Cerebellar cortex (tissue), 1 donor: ENCODE measurements at regions not wholly inside any gene's neighbourhood (a gene's known extent, or its start where the extent isn't known, plus 50 kb on each side); places are given as distances from the start of the nearest gene placed in this dataset.
"Not testable (repeated sequence)": the region's sequence is repeated elsewhere in the genome, so short reads cannot be mapped to it uniquely, and the experiment has no call there.

Source experiments
- DNase-seq: peaks from one replicate; pipeline ENCODE4 v3.0.0-alpha.2; 2015; ENCODE audit warnings: low spot score

DNA sequence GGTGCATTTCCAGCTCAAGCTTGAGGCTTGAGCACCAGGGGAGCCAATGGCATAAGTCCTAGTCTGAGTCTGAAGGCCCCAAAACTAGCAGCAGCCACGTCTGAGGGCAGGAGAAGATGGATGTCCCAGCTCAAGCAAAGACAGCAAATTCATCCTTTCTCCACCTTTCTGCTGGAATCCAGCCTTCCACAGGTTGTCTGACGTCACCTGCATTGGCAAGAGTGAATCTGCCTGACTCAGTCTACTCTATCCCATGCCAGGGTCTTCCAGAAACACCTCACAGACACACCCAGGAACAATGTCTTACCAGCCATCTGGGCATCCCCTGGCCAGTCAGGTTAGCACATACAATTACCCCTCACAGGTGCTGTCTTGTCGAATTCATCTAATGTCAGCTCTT, 76.2 kb upstream of the SOX11 start:
- no peak for DNase-seq

DNA sequence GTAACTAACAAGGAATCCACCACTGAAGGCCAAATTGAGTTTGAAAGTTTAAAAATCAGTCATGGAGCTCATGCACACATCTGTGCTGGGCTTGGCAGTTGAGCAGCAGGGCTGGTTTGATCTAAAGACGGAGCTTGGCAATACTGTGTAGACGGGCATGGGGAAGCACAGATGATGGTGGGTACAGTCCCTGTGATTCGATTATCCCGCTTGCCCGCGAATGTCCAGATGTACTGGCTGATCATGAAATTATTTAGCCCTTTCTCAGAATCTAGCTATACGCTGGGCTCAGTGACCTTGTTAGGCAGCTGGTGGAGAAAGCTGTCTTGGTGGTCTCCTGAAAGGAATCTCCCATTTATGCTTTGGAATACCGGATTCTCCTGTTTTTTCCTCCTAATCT, 74.8 kb upstream of the SOX11 start:
- no peak for DNase-seq

- no peak for DNase-seq
These were observed 74.4 kb upstream of the SOX11 start for GRCh38 chr2:5617796-5618195.

GRCh38 chr2:5618271-5618670, 73.9 kb upstream of the SOX11 start:
- DNase-seq, result no peak

GRCh38 chr2:5625556-5626065, 66.6 kb upstream of the SOX11 start:
- not testable (repeated sequence) for DNase-seq

- DNase-seq, result not testable (repeated sequence)
These were observed 63.7 kb upstream of the SOX11 start for GRCh38 chr2:5628484-5628883.

DNA sequence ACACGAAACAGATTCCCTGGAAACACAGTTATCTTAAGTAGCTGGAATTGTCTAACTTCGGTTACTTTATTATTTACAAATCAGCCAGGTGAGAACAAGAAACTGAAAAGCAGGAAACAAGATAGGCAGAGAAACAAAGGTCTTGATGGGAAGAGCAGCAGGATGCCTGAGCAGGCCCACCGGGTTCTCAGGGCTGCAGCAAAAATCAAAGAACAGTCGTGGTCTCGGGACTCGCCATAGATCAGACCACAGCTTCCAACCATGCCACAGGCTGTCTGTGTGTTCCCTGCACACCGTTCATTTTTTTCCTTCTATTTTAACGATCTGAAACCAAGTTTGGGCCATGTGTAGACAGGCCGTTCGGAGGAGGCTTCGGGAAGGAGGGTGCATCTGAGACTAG, 62.7 kb upstream of the SOX11 start:
- not testable (repeated sequence) for DNase-seq

DNA sequence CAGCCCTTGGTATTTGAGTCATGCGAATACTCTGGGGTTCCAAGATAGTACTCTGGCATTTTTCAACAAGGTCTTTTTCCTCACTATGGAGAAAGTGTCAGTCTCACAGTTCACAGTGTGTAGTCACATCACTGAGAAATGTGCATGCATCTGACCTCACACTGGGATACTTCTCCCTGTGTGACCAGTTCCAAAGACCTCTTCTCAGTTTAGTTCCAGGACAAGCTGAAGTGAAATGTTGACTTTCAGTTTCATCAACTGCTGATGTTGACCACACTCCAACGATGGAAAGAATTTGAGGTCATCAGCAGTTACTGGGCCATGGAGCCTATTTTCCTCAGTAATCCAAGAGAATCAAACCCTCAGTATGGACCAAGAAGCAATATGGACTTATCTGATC, 55.1 kb upstream of the SOX11 start:
- not testable (repeated sequence) for DNase-seq
